Upper lobe of right lung (tissue), 1 donor: ENCODE measurements at regions not wholly inside any gene's neighbourhood (a gene's known extent, or its start where the extent isn't known, plus 50 kb on each side); places are given as distances from the start of the nearest gene placed in this dataset.
"Not testable (repeated sequence)": the region's sequence is repeated elsewhere in the genome, so short reads cannot be mapped to it uniquely, and the experiment has no call there.

Experiments
- ATAC-seq: fragments of 200-7000 bp; cut with Tn5 transposase; one replicate; pipeline ENCODE4 v1.9.1; 2020; ENCODE audit warnings: mild to moderate bottlenecking, moderate library complexity
- DNase-seq: peaks from one replicate; pipeline ENCODE4 v3.0.0-alpha.2; 2020
- H3K27ac ChIP-seq: fragments of 200-600 bp; one replicate; pipeline ENCODE4 v1.8.0; 2022
- H3K27me3 ChIP-seq: fragments of 200-600 bp; one replicate; pipeline ENCODE4 v1.8.0; 2022; ENCODE audit warnings: mild to moderate bottlenecking
- H3K36me3 ChIP-seq: fragments of 200-600 bp; one replicate; pipeline ENCODE4 v1.8.0; 2022
- H3K4me1 ChIP-seq: fragments of 200-600 bp; one replicate; pipeline ENCODE4 v1.8.0; 2022
- H3K4me3 ChIP-seq: fragments of 200-600 bp; one replicate; pipeline ENCODE4 v1.8.0; 2022; ENCODE audit warnings: mild to moderate bottlenecking
- H3K9me3 ChIP-seq: fragments of 200-600 bp; one replicate; pipeline ENCODE4 v1.8.0; 2022
- intact Hi-C: fragments of 100-400 bp; cut with DNase I; formaldehyde crosslinking; loops from one replicate; pipeline ENCODE4 v1.11.0; 2022
- TF ChIP-seq, protein P1 (sequence below): fragments of 200-600 bp; IDR thresholded peaks from one replicate; pipeline ENCODE4 v1.8.0; 2022; ENCODE audit warnings: antibody characterized with exemption
- donor health status: DM: no; HTN: yes; CAD: no; lungs with severe emphysema.

DNA sequence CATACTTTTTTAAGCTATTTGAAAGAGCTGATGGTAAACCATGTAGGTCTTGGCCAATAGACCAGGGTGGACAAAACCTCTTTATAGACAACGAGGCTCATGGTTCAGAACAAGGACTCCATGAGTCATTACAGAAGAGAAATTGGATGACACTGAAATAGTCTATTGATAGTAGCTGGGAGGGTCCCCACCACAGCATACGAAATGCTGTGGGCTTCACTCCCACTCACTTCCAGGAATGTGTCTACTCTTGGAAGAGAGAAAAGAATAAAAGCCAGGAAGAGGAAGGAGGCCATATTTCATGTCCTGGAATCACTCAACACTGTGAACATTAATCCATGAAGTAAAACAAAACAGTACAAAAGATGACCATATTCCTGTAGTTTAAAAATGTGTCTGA is 82.3 kb upstream of the MXRA5 start:
- Histone ChIP-seq H3K27me3 (no peaks in the 10 kb centered on the region), H3K4me3 (no peak overlapping the region), H3K27ac (no peak overlapping the region), H3K36me3 (no peaks in the 10 kb centered on the region), H3K4me1 (no peaks in the 10 kb centered on the region), H3K9me3 (no peaks in the 10 kb centered on the region)
- intact Hi-C loops: no loop called here
- no peak for ATAC-seq
- no peak for DNase-seq
- TF ChIP-seq, protein P1, sequence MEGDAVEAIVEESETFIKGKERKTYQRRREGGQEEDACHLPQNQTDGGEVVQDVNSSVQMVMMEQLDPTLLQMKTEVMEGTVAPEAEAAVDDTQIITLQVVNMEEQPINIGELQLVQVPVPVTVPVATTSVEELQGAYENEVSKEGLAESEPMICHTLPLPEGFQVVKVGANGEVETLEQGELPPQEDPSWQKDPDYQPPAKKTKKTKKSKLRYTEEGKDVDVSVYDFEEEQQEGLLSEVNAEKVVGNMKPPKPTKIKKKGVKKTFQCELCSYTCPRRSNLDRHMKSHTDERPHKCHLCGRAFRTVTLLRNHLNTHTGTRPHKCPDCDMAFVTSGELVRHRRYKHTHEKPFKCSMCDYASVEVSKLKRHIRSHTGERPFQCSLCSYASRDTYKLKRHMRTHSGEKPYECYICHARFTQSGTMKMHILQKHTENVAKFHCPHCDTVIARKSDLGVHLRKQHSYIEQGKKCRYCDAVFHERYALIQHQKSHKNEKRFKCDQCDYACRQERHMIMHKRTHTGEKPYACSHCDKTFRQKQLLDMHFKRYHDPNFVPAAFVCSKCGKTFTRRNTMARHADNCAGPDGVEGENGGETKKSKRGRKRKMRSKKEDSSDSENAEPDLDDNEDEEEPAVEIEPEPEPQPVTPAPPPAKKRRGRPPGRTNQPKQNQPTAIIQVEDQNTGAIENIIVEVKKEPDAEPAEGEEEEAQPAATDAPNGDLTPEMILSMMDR: no peak

DNA sequence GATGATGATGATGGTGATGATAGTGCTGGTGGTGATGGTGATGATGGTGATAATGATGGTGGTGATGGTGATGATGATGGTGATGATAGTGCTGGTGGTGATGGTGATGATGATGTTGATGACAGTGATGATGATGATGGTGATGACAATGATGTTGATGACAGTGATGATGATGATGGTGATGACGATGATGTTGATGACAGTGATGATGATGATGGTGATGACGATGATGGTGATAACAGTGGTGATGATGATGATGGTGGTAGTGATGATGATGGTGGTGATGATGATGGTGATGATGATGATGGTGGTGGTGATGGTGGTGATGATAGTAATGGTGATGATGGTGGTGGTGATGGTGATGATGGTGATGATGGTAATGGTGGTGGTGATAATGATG is 80.1 kb upstream of the MXRA5 start:
- no peak overlapping the region for H3K27ac ChIP-seq
- intact Hi-C loops: no loop called here
- TF ChIP-seq, protein P1: no peak
- H3K4me3 ChIP-seq: no peak overlapping the region
- H3K27me3 ChIP-seq: no peaks in the 10 kb centered on the region
- H3K36me3 ChIP-seq: no peaks in the 10 kb centered on the region
- ATAC-seq: no peak
- no peaks in the 10 kb centered on the region for H3K9me3 ChIP-seq
- no peak for DNase-seq
- no peaks in the 10 kb centered on the region for H3K4me1 ChIP-seq

DNA sequence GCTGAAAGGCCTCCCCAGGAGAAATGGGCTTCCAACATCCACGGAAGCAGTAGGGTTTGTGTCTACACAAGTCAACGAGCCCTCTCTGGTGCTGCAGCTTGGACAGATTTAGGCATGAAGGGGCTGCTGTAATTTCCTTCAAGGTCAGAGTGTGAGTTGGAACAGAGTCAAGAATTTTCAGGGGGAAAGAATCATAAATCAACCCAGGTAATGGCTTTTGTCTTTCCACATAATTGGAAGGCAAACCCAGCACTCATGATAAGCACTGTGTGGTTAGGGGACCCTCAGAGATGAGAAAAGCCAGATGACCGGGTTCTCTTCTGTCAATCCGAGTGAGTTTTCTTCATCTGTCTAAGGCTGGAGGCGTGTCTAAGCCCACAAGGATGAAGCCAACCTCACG is 78.6 kb upstream of the MXRA5 start:
- Histone ChIP-seq H3K36me3 (no peaks in the 10 kb centered on the region), H3K27ac (no peak overlapping the region), H3K4me3 (no peak overlapping the region), H3K4me1 (no peaks in the 10 kb centered on the region), H3K27me3 (no peaks in the 10 kb centered on the region), H3K9me3 (no peaks in the 10 kb centered on the region)
- no peak for ATAC-seq
- intact Hi-C loops: no loop called here
- DNase-seq: no peak
- TF ChIP-seq, protein P1: no peak

DNA sequence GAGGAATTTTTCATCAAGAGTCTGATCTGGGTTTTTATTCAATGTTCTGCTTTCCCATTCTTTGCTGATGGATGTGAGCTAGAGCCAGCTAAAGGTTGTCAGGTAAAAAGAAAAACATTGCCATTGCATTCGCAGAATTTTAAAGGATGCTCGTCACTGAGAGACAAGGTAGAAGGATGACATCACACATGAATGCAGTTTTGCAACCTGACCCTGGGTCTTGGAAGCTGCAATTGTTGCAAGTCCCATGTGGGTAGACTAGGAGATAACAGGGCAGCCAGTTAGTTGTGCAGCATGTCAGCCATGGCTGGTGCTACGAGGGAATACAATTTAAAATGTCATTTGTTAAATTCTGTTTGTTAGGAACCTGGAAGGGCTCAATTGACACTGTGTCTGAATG is 73.9 kb upstream of the MXRA5 start:
- TF ChIP-seq, protein P1: no peak
- H3K9me3 ChIP-seq: no peaks in the 10 kb centered on the region
- H3K4me1 ChIP-seq: no peaks in the 10 kb centered on the region
- no peak overlapping the region for H3K4me3 ChIP-seq
- no peak overlapping the region for H3K27ac ChIP-seq
- DNase-seq (no peak), ATAC-seq (no peak)
- intact Hi-C loops: no loop called here
- no peaks in the 10 kb centered on the region for H3K27me3 ChIP-seq
- no peaks in the 10 kb centered on the region for H3K36me3 ChIP-seq

DNA sequence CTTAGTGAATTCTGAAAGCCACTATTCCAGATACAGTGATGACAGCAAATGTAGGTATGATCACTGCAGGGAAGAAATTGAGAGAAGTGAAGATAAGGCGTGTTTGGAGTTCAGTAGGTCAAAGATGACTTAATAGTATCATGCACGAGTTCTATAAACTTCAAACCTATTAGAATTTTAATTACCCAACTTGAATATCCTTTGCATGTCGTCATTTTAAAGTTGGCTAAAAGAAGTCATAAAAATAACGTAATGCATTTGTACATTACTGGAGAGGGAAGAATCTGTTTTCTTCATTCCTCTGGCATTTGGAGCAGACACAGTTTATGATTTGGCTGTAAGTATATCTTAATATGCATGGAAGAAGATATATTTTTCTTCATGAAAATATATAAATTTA is 68.6 kb upstream of the MXRA5 start:
- TF ChIP-seq, protein P1: no peak
- H3K9me3 ChIP-seq: no peaks in the 10 kb centered on the region
- no peaks in the 10 kb centered on the region for H3K27me3 ChIP-seq
- H3K36me3 ChIP-seq: no peaks in the 10 kb centered on the region
- ATAC-seq (no peak), DNase-seq (no peak)
- no peak overlapping the region for H3K4me3 ChIP-seq
- H3K4me1 ChIP-seq: no peaks in the 10 kb centered on the region
- intact Hi-C loops: no loop called here
- no peak overlapping the region for H3K27ac ChIP-seq

DNA sequence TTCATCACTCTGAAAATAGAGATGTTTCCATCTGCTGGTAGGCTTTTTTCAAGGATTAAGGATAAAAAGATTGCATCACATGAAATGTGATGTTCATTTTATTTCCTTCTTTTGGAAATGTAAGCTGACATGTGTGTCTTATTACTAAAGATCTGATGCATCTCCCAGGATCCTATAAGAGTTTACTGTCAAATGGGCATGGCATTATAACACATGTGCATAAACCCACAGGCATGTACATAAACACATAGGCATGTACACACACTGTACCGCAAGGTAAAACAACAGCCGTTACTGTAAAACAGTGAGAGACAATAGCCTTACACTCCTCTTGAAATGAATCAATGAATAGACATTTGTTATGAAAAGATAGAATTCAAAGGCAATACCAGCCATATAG is 65.2 kb upstream of the MXRA5 start:
- intact Hi-C loops, H3K36me3 ChIP-seq, DNase-seq, H3K9me3 ChIP-seq, H3K4me3 ChIP-seq, H3K4me1 ChIP-seq, H3K27ac ChIP-seq, H3K27me3 ChIP-seq, ATAC-seq: not testable (repeated sequence)

DNA sequence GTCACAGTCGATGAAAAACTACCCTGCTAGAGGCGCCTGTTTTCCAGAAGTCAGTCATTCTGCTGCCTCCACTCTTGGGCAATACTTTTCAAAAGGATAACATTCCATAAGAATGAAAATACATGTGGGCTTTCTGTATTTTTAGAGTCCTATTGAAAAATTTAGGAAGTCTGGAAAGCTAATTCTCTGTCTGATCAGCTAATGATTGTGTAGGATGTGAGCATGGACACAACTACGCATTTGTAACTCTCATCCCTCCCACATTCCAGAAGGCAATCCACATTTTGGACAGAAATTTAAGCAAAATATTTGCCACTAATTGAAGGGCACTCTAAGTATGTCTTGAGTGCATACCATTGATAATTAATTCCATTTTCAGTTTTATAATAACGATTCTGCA is 63.5 kb upstream of the MXRA5 start:
- intact Hi-C loops, H3K27ac ChIP-seq, H3K27me3 ChIP-seq, H3K4me1 ChIP-seq, H3K36me3 ChIP-seq, H3K9me3 ChIP-seq, ATAC-seq, H3K4me3 ChIP-seq, DNase-seq: not testable (repeated sequence)
